ENCODE measurements at regions not wholly inside any gene's neighbourhood (a gene's known extent, or its start where the extent isn't known, plus 50 kb on each side); places are given as distances from the start of the nearest gene placed in this dataset.

- DNase-seq (ENCODE audit: low read depth): no peak
Observed at GRCh38 chr5:86780018-86780417, 162.3 kb downstream of the COX7C start.

- no peak for DNase-seq (ENCODE audit: low read depth)
Observed at GRCh38 chr5:86786955-86787354, 169.2 kb downstream of the COX7C start.

- no peak for DNase-seq (ENCODE audit: low read depth)
Observed at GRCh38 chr5:86795659-86796058, 177.9 kb downstream of the COX7C start.

- DNase-seq (ENCODE audit: low read depth): no peak
Observed at GRCh38 chr5:86797677-86798076, 179.9 kb downstream of the COX7C start.

GRCh38 chr5:86806206-86806605, 188.5 kb downstream of the COX7C start:
- no peak for DNase-seq (ENCODE audit: low read depth)

- DNase-seq (ENCODE audit: low read depth): no peak
Observed at GRCh38 chr5:86807046-86808031, 189.6 kb downstream of the COX7C start.

GRCh38 chr5:86814315-86814714, 196.6 kb downstream of the COX7C start:
- DNase-seq (ENCODE audit: low read depth): no peak

GRCh38 chr5:86814907-86815306, 197.2 kb downstream of the COX7C start:
- no peak for DNase-seq (ENCODE audit: low read depth)

- no peak for DNase-seq (ENCODE audit: low read depth)
Observed at GRCh38 chr5:86824637-86825036, 206.9 kb downstream of the COX7C start.

GRCh38 chr5:86831128-86831527, 213.4 kb downstream of the COX7C start:
- no peak for DNase-seq (ENCODE audit: low read depth)

- no peak for DNase-seq (ENCODE audit: low read depth)
Observed at GRCh38 chr5:86833868-86834267, 216.1 kb downstream of the COX7C start.

- no peak for DNase-seq (ENCODE audit: low read depth)
Observed at GRCh38 chr5:86837610-86838009, 219.9 kb downstream of the COX7C start.

- DNase-seq (ENCODE audit: low read depth): no peak
Observed at GRCh38 chr5:86838083-86838482, 220.3 kb downstream of the COX7C start.

- DNase-seq (ENCODE audit: low read depth): no peak
Observed at GRCh38 chr5:86841000-86841644, 223.4 kb downstream of the COX7C start.

GRCh38 chr5:86858442-86858841, 240.7 kb downstream of the COX7C start:
- no peak for DNase-seq (ENCODE audit: low read depth)

- DNase-seq (ENCODE audit: low read depth): no peak
Observed at GRCh38 chr5:86861512-86861911, 243.8 kb downstream of the COX7C start.

GRCh38 chr5:86862093-86862492, 244.4 kb downstream of the COX7C start:
- no peak for DNase-seq (ENCODE audit: low read depth)

- no peak for DNase-seq (ENCODE audit: low read depth)
Observed at GRCh38 chr5:86864051-86864450, 246.3 kb downstream of the COX7C start.

GRCh38 chr5:86865256-86865785, 247.6 kb downstream of the COX7C start:
- DNase-seq (ENCODE audit: low read depth): no peak

- no peak for DNase-seq (ENCODE audit: low read depth)
Observed at GRCh38 chr5:86866036-86866435, 248.3 kb downstream of the COX7C start.

GRCh38 chr5:86869268-86869667, 251.5 kb downstream of the COX7C start:
- DNase-seq (ENCODE audit: low read depth): no peak

- no peak for DNase-seq (ENCODE audit: low read depth)
Observed at GRCh38 chr5:86875539-86875938, 257.8 kb downstream of the COX7C start.

- DNase-seq (ENCODE audit: low read depth): no peak
Observed at GRCh38 chr5:86878250-86878649, 260.5 kb downstream of the COX7C start.
